Cardiac fibroblast (primary cell): ENCODE measurements at regions not wholly inside any gene's neighbourhood (a gene's known extent, or its start where the extent isn't known, plus 50 kb on each side); places are given as distances from the start of the nearest gene placed in this dataset.
"Not testable (repeated sequence)": the region's sequence is repeated elsewhere in the genome, so short reads cannot be mapped to it uniquely, and the experiment has no call there.

Source experiments
- DNase-seq, 2 donors: peaks; one replicate each; pipeline versions ENCODE4 v3.0.0 to v3.0.0-alpha.2; 2010; ENCODE audit warnings: low read depth in 2 of 2
- H3K4me3 ChIP-seq, 2 donors: replicated peaks in 1 of 2; 1 replicate in 1 of 2; 2 replicates in 1 of 2; pipeline ENCODE4 v1.5.1; 2011; ENCODE audit warnings: low read depth in 2 of 2, low read length in 2 of 2, mild to moderate bottlenecking in 2 of 2, moderate library complexity in 1 of 2
- TF ChIP-seq, protein P1 (sequence below): IDR thresholded peaks from one replicate; pipeline ENCODE4 v1.5.1; 2011; ENCODE audit warnings: low read depth, mild to moderate bottlenecking, low read length, inconsistent platforms

- no peak for DNase-seq
- TF ChIP-seq, protein P1, sequence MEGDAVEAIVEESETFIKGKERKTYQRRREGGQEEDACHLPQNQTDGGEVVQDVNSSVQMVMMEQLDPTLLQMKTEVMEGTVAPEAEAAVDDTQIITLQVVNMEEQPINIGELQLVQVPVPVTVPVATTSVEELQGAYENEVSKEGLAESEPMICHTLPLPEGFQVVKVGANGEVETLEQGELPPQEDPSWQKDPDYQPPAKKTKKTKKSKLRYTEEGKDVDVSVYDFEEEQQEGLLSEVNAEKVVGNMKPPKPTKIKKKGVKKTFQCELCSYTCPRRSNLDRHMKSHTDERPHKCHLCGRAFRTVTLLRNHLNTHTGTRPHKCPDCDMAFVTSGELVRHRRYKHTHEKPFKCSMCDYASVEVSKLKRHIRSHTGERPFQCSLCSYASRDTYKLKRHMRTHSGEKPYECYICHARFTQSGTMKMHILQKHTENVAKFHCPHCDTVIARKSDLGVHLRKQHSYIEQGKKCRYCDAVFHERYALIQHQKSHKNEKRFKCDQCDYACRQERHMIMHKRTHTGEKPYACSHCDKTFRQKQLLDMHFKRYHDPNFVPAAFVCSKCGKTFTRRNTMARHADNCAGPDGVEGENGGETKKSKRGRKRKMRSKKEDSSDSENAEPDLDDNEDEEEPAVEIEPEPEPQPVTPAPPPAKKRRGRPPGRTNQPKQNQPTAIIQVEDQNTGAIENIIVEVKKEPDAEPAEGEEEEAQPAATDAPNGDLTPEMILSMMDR = no peak
Measured at GRCh38 chr6:144510859-144511258, 225.7 kb downstream of the UTRN start.

GRCh38 chr6:144515761-144516160 lies 230.6 kb downstream of the UTRN start:
- H3K4me3 ChIP-seq = no peak overlapping the region
- DNase-seq = no peak
- TF ChIP-seq, protein P1 = no peak

More at GRCh38 chr6:144510859-144511258, 225.7 kb downstream of the UTRN start:
- no peak overlapping the region for H3K4me3 ChIP-seq

- H3K4me3 ChIP-seq = no peak overlapping the region
- no peak for DNase-seq
- TF ChIP-seq, protein P1 = no peak
Measured at GRCh38 chr6:144519426-144519825, 234.3 kb downstream of the UTRN start.

- DNase-seq = peak; percentile 15 to 71
- no peak overlapping the region for H3K4me3 ChIP-seq
- TF ChIP-seq, protein P1 = no peak
Measured at GRCh38 chr6:144528743-144529425, 243.7 kb downstream of the UTRN start.

DNA sequence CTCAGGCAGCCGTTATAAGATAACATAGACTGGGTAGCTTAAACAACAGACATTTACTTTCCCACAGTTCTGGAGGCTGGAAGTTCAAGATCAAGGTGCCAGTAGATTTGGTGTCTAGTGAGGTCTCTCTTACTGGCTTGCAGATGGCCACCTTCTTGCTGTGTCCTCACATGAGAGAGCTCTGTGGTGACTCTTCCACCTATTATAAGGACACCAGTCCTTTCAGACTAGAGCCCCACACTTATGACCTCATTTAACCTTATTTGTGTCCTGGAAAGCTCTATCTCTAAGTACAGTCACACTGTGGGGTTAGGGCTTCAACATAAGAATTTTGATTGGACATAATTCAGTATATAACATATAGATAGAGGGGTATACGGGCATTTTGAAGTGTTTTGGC lies 245.0 kb downstream of the UTRN start:
- TF ChIP-seq, protein P1 = no peak
- no peak overlapping the region for H3K4me3 ChIP-seq
- DNase-seq = no peak

- not testable (repeated sequence) for H3K4me3 ChIP-seq, DNase-seq
Measured at GRCh38 chr6:144532238-144532637, 247.1 kb downstream of the UTRN start.

GRCh38 chr6:144534180-144534579 lies 249.0 kb downstream of the UTRN start:
- DNase-seq = no peak
- TF ChIP-seq, protein P1 = no peak
- H3K4me3 ChIP-seq = no peak overlapping the region
